Ishikawa (cell line): ENCODE measurements at regions not wholly inside any gene's neighbourhood (a gene's known extent, or its start where the extent isn't known, plus 50 kb on each side); places are given as distances from the start of the nearest gene placed in this dataset.

Source experiments
- CEBPB ChIP-seq: IDR thresholded peaks from 2 replicates; pipeline ENCODE4 v1.6.1; 2012
- EGR1 ChIP-seq: IDR thresholded peaks from 2 replicates; pipeline ENCODE4 v1.6.1; 2012
- EP300 ChIP-seq: IDR thresholded peaks from 2 replicates; pipeline ENCODE4 v1.6.1; 2012; ENCODE audit warnings: borderline replicate concordance
- NFIC ChIP-seq: IDR thresholded peaks from 2 replicates; pipeline ENCODE4 v1.6.1; 2012
- RAD21 ChIP-seq: IDR thresholded peaks from 2 replicates; pipeline ENCODE4 v1.6.1; 2012; ENCODE audit warnings: low read depth
- TCF12 ChIP-seq: IDR thresholded peaks from 2 replicates; pipeline ENCODE4 v1.6.1; 2012; ENCODE audit warnings: low read depth
- TEAD4 ChIP-seq: IDR thresholded peaks from 2 replicates; pipeline ENCODE4 v1.6.1; 2012
- YY1 ChIP-seq: IDR thresholded peaks from 2 replicates; pipeline ENCODE4 v1.6.1; 2012; ENCODE audit warnings: low read depth
- TF ChIP-seq, protein P1 (sequence below): IDR thresholded peaks from 2 replicates; pipeline ENCODE4 v1.6.1; 2012; ENCODE audit warnings: low read depth, mild to moderate bottlenecking
- TF ChIP-seq, protein P2 (sequence below): IDR thresholded peaks from 2 replicates; pipeline ENCODE4 v1.6.1; 2012
- TF ChIP-seq, protein P3 (sequence below): IDR thresholded peaks from 2 replicates; pipeline ENCODE4 v1.6.1; 2012

DNA sequence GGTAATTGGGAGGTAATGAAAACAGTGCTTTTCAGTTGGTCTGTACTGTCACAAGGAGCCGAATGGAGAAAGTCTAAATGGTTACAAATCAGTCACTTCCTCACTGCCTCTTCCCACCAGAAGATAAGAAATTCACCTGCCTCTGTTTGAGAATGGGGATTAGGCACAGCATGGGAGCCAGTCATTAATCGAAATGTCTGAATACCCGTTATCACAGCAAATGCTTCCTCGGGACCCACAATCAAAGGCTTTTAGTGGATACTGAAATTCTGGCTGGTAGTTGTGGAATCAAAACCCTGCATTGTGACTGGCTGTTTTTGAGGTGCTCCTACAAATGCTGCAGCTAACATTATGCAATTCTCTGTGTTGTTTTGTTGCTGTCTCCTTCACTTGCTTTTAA lies 461.0 kb upstream of the MEX3C start:
- TF ChIP-seq, protein P1, sequence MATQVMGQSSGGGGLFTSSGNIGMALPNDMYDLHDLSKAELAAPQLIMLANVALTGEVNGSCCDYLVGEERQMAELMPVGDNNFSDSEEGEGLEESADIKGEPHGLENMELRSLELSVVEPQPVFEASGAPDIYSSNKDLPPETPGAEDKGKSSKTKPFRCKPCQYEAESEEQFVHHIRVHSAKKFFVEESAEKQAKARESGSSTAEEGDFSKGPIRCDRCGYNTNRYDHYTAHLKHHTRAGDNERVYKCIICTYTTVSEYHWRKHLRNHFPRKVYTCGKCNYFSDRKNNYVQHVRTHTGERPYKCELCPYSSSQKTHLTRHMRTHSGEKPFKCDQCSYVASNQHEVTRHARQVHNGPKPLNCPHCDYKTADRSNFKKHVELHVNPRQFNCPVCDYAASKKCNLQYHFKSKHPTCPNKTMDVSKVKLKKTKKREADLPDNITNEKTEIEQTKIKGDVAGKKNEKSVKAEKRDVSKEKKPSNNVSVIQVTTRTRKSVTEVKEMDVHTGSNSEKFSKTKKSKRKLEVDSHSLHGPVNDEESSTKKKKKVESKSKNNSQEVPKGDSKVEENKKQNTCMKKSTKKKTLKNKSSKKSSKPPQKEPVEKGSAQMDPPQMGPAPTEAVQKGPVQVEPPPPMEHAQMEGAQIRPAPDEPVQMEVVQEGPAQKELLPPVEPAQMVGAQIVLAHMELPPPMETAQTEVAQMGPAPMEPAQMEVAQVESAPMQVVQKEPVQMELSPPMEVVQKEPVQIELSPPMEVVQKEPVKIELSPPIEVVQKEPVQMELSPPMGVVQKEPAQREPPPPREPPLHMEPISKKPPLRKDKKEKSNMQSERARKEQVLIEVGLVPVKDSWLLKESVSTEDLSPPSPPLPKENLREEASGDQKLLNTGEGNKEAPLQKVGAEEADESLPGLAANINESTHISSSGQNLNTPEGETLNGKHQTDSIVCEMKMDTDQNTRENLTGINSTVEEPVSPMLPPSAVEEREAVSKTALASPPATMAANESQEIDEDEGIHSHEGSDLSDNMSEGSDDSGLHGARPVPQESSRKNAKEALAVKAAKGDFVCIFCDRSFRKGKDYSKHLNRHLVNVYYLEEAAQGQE = no peak
- TF ChIP-seq EP300 (no peak), RAD21 (no peak), TEAD4 (no peak), EGR1 (no peak), YY1 (no peak), TCF12 (no peak), NFIC (no peak), CEBPB (no peak)
- TF ChIP-seq, protein P2, sequence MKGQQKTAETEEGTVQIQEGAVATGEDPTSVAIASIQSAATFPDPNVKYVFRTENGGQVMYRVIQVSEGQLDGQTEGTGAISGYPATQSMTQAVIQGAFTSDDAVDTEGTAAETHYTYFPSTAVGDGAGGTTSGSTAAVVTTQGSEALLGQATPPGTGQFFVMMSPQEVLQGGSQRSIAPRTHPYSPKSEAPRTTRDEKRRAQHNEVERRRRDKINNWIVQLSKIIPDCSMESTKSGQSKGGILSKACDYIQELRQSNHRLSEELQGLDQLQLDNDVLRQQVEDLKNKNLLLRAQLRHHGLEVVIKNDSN = no peak
- TF ChIP-seq, protein P3, sequence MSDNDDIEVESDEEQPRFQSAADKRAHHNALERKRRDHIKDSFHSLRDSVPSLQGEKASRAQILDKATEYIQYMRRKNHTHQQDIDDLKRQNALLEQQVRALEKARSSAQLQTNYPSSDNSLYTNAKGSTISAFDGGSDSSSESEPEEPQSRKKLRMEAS = no peak
